ENCODE measurements at regions not wholly inside any gene's neighbourhood (a gene's known extent, or its start where the extent isn't known, plus 50 kb on each side); places are given as distances from the start of the nearest gene placed in this dataset.

- no peak for TF ChIP-seq YY1 (IDR thresholded peaks at IDR 0.05; ENCODE audit: low read depth)
- no peak for TF ChIP-seq EP300 (IDR thresholded peaks at IDR 0.05; ENCODE audit: borderline replicate concordance)
- TF ChIP-seq REST (IDR thresholded peaks at IDR 0.05; ENCODE audit: low read depth): no peak
- TF ChIP-seq NFIC (IDR thresholded peaks at IDR 0.05): no peak
- TF ChIP-seq FOXM1 (IDR thresholded peaks at IDR 0.05; ENCODE audit: borderline replicate concordance, low read depth): no peak
- no peak for TF ChIP-seq TCF12 (IDR thresholded peaks at IDR 0.05; ENCODE audit: low read depth)
- no peak for TF ChIP-seq CEBPB (IDR thresholded peaks at IDR 0.05)
- no peak for TF ChIP-seq TEAD4 (IDR thresholded peaks at IDR 0.05)
- no peak for TF ChIP-seq RAD21 (IDR thresholded peaks at IDR 0.05; ENCODE audit: low read depth)
- TF ChIP-seq MAX (IDR thresholded peaks at IDR 0.05): no peak
These were observed 64.1 kb upstream of the CACHD1 start for GRCh38 chr1:64405833-64406232.
